CD14-positive monocyte (primary cell): ENCODE measurements at regions not wholly inside any gene's neighbourhood (a gene's known extent, or its start where the extent isn't known, plus 50 kb on each side); places are given as distances from the start of the nearest gene placed in this dataset.

Source experiments
- DNase-seq, 3 donors: peaks; one replicate each; pipeline ENCODE4 v3.0.0-alpha.2; 2011 to 2022
- H2AFZ ChIP-seq: 2 replicates; pipeline ENCODE4 v1.6.0; 2012; ENCODE audit warnings: mild to moderate bottlenecking, low read depth, low read length, inconsistent platforms; ENCODE audit not compliant: insufficient read depth, poor library complexity, severe bottlenecking
- H3K27ac ChIP-seq, 2 donors: 1 replicate in 1 of 2; 2 replicates in 1 of 2; pipeline ENCODE4 v1.5.1; 2012 to 2013; ENCODE audit warnings: low read length in 2 of 2, control low read depth in 1 of 2, inconsistent platforms in 1 of 2, low read depth in 1 of 2, mild to moderate bottlenecking in 1 of 2
- H3K27me3 ChIP-seq, 2 donors: one replicate each; pipeline versions ENCODE4 v1.6.0 to v1.6.1; 2011 to 2013; ENCODE audit warnings: low read length in 2 of 2; ENCODE audit not compliant: control insufficient read depth in 2 of 2, insufficient read depth in 2 of 2
- H3K36me3 ChIP-seq, 2 donors: replicated peaks in 1 of 2; 1 replicate in 1 of 2; 2 replicates in 1 of 2; pipeline versions ENCODE4 v1.5.1 to v1.6.1; 2012 to 2013; ENCODE audit warnings: low read length in 2 of 2, control low read depth in 1 of 2, inconsistent platforms in 1 of 2, mild to moderate bottlenecking in 1 of 2; ENCODE audit not compliant: insufficient read depth in 2 of 2, control insufficient read depth in 1 of 2
- H3K4me1 ChIP-seq, 2 donors: 1 replicate in 1 of 2; 2 replicates in 1 of 2; pipeline versions ENCODE4 v1.5.1 to v1.6.1; 2012 to 2013; ENCODE audit warnings: low read length in 2 of 2, control low read depth in 1 of 2, inconsistent platforms in 1 of 2, mild to moderate bottlenecking in 1 of 2, moderate library complexity in 1 of 2; ENCODE audit not compliant: insufficient read depth in 2 of 2, control insufficient read depth in 1 of 2
- H3K4me2 ChIP-seq: replicated peaks from 2 replicates; pipeline ENCODE3; 2012; ENCODE audit warnings: low read length, moderate library complexity, mild to moderate bottlenecking; ENCODE audit not compliant: poor library complexity, severe bottlenecking; ENCODE audit errors: extremely low read depth
- H3K4me3 ChIP-seq, 3 experiments: fragments of 200-600 bp in 1 of 3; sonication (generic) in 1 of 3; replicated peaks in 1 of 3; 1 replicate in 2 of 3; 2 replicates in 1 of 3; pipeline ENCODE4 v1.5.1; 2011 to 2013; ENCODE audit warnings: low read length in 3 of 3, mild to moderate bottlenecking in 3 of 3, control low read depth in 2 of 3, low read depth in 2 of 3, inconsistent platforms in 1 of 3, moderate library complexity in 1 of 3
- H3K79me2 ChIP-seq: 2 replicates; pipeline ENCODE4 v1.6.0; 2012; ENCODE audit warnings: mild to moderate bottlenecking, control low read depth, inconsistent platforms, low read length, moderate library complexity; ENCODE audit not compliant: insufficient read depth
- H3K9ac ChIP-seq: 2 replicates; pipeline ENCODE4 v1.6.0; 2017; ENCODE audit warnings: low read length, mild to moderate bottlenecking; ENCODE audit not compliant: insufficient read depth, poor library complexity, severe bottlenecking
- H3K9me3 ChIP-seq, 2 donors: replicated peaks in 1 of 2; 1 replicate in 1 of 2; 2 replicates in 1 of 2; pipeline versions ENCODE4 v1.5.1 to v1.6.1; 2012 to 2013; ENCODE audit warnings: low read length in 2 of 2, control low read depth in 1 of 2; ENCODE audit not compliant: control insufficient read depth in 1 of 2, insufficient read depth in 1 of 2
- H4K20me1 ChIP-seq: 2 replicates; pipeline ENCODE4 v1.6.0; 2012; ENCODE audit warnings: mild to moderate bottlenecking, low read length, control low read depth, moderate library complexity; ENCODE audit not compliant: insufficient read depth
- H3K27ac Mint-ChIP-seq, 7 donors: one replicate each; pipeline ENCODE4 v1.8.0; 2020; ENCODE audit warnings: mild to moderate bottlenecking in 7 of 7, mixed read lengths in 7 of 7, moderate library complexity in 6 of 7, inconsistent platforms in 2 of 7
- H3K27me3 Mint-ChIP-seq, 3 donors: one replicate each; pipeline ENCODE4 v1.8.0; 2021 to 2022; ENCODE audit warnings: low read depth in 3 of 3, mild to moderate bottlenecking in 3 of 3, mixed read lengths in 3 of 3, moderate library complexity in 3 of 3, inconsistent platforms in 1 of 3
- H3K36me3 Mint-ChIP-seq, 2 donors: one replicate each; pipeline ENCODE4 v1.8.0; 2020; ENCODE audit warnings: mixed read lengths in 2 of 2, inconsistent platforms in 1 of 2, mild to moderate bottlenecking in 1 of 2
- H3K4me1 Mint-ChIP-seq: one replicate; pipeline ENCODE4 v1.8.0; 2020; ENCODE audit warnings: mild to moderate bottlenecking, mixed read lengths
- H3K4me3 Mint-ChIP-seq, 2 donors: one replicate each; pipeline ENCODE4 v1.8.0; 2020; ENCODE audit warnings: mild to moderate bottlenecking in 2 of 2, mixed read lengths in 2 of 2, moderate library complexity in 1 of 2
- H3K9me3 Mint-ChIP-seq, 7 donors: one replicate each; pipeline ENCODE4 v1.8.0; 2020 to 2022; ENCODE audit warnings: mixed read lengths in 7 of 7, mild to moderate bottlenecking in 6 of 7, moderate library complexity in 6 of 7, inconsistent platforms in 2 of 7
- CTCF ChIP-seq: fragments of 200-600 bp; IDR thresholded peaks from one replicate; pipeline ENCODE4 v1.8.0; 2022; ENCODE audit warnings: antibody characterized with exemption, mild to moderate bottlenecking
- WGBS: methylation state at CpG from one replicate; pipeline ENCODE4 v1.1.5; 2013; ENCODE audit warnings: missing lambda C conversion rate; ENCODE audit not compliant: insufficient coverage; 5-methylcytosine and 5-hydroxymethylcytosine counted together
- intact Hi-C, 2 donors: fragments of 100-400 bp; cut with micrococcal nuclease; formaldehyde crosslinking; loops; one replicate each; pipeline versions ENCODE4 v1.15.0 to v1.15.1; 2023

- H3K4me3 Mint-ChIP-seq, result no peak overlapping the region
- WGBS, result 92% methylated on average over 1 of the region's 1 CpG
- no peaks in the 10 kb centered on the region for H3K4me1 ChIP-seq
- no peaks in the 10 kb centered on the region for H3K4me1 Mint-ChIP-seq
- H3K4me2 ChIP-seq, result no peak overlapping the region
- no peaks in the 10 kb centered on the region for H3K9me3 ChIP-seq
- H3K36me3 ChIP-seq, result no peaks in the 10 kb centered on the region
- no peaks in the 10 kb centered on the region for H4K20me1 ChIP-seq
- no peak overlapping the region for H3K27ac ChIP-seq
- H3K36me3 Mint-ChIP-seq, result no peaks in the 10 kb centered on the region
- H3K9me3 Mint-ChIP-seq, result no peaks in the 10 kb centered on the region
- DNase-seq, result no peak
- no peak overlapping the region for H3K27ac Mint-ChIP-seq
- no peak overlapping the region for H3K4me3 ChIP-seq
- H3K79me2 ChIP-seq, result no peaks in the 10 kb centered on the region
- no peak for TF ChIP-seq CTCF
- H3K27me3 Mint-ChIP-seq, result peaks cover 0 to 3% (median 1%) of the 10 kb centered on the region in 3 donors
- H2AFZ ChIP-seq, result no peak overlapping the region
- H3K27me3 ChIP-seq, result peaks cover 6 to 9% of the 10 kb centered on the region in 2 donors
- intact Hi-C loops, result no loop called here
- H3K9ac ChIP-seq, result no peak overlapping the region
These were observed 123.0 kb upstream of the MTAP start for GRCh38 chr9:21679432-21679831.

DNA sequence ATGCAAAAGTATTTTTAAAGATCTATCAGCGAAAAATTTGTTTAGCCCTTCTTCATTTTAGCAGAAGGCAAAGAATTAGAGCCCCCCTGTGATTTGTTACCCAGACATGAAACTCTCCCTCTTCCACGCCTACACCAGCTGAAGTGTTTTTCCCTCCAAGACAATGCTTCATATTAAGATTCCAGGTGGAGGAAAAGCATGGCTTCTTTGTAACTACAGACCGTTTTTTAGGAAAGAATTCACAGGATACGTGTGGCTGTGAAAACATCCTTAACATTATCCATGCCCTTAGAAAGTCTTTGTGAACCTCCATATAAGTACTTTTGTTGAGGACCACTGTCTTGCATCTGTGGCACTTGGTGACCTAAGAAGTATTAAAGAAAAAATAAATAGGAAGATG is 121.8 kb upstream of the MTAP start:
- Mint-ChIP-seq H3K27me3 (peaks cover 0 to 3% (median 1%) of the 10 kb centered on the region in 3 donors), H3K4me1 (no peaks in the 10 kb centered on the region), H3K4me3 (no peak overlapping the region), H3K27ac (no peak overlapping the region), H3K36me3 (no peaks in the 10 kb centered on the region), H3K9me3 (no peaks in the 10 kb centered on the region)
- no peak for DNase-seq
- 88% methylated on average over 1 of the region's 4 CpGs for WGBS
- Histone ChIP-seq H4K20me1 (no peaks in the 10 kb centered on the region), H3K4me2 (no peak overlapping the region), H3K4me3 (no peak overlapping the region), H3K27me3 (peaks cover 6 to 9% of the 10 kb centered on the region in 2 donors), H3K27ac (no peak overlapping the region), H2AFZ (no peak overlapping the region), H3K4me1 (no peaks in the 10 kb centered on the region), H3K79me2 (no peaks in the 10 kb centered on the region), H3K9ac (no peak overlapping the region), H3K9me3 (no peaks in the 10 kb centered on the region), H3K36me3 (no peaks in the 10 kb centered on the region)
- intact Hi-C loops, result no loop called here
- no peak for TF ChIP-seq CTCF
